B cell (primary cell): ENCODE measurements at regions not wholly inside any gene's neighbourhood (a gene's known extent, or its start where the extent isn't known, plus 50 kb on each side); places are given as distances from the start of the nearest gene placed in this dataset.

Source experiments
- ATAC-seq: fragments of 200-7000 bp; cut with Tn5 transposase; one replicate; pipeline ENCODE4 v1.10.0; 2021; ENCODE audit warnings: low read depth, mild to moderate bottlenecking, moderate number of reproducible peaks, moderate library complexity
- CTCF ChIA-PET: fragments of 350-600 bp; sonication (Branson Sonifier 250); formaldehyde crosslinking; loops from one replicate; lab custom pipeline; 2021; ENCODE audit warnings: antibody characterized with exemption, inconsistent platforms; lab: Charles Lee
- POLR2A ChIA-PET: fragments of 350-600 bp; sonication (Branson Sonifier 250); formaldehyde crosslinking; loops from one replicate; lab custom pipeline; 2021; ENCODE audit warnings: antibody characterized with exemption; lab: Charles Lee
- DNase-seq: peaks from one replicate; pipeline ENCODE4 v3.0.0; 2013
- H2AFZ ChIP-seq: 2 replicates; pipeline ENCODE4 v1.6.1; 2012; ENCODE audit warnings: mild to moderate bottlenecking, low read depth, low read length; ENCODE audit not compliant: insufficient read depth, poor library complexity, severe bottlenecking
- H3K27ac ChIP-seq, 2 donors: 1 replicate in 1 of 2; 2 replicates in 1 of 2; pipeline ENCODE4 v1.5.1; 2012 to 2013; ENCODE audit warnings: low read length in 2 of 2, mild to moderate bottlenecking in 2 of 2, moderate library complexity in 1 of 2
- H3K27me3 ChIP-seq, 4 experiments: fragments of 200-600 bp in 1 of 4; sonication (generic) in 1 of 4; replicated peaks in 1 of 4; 1 replicate in 2 of 4; 2 replicates in 2 of 4; pipeline versions ENCODE4 v1.6.1 to v1.7.0; 2013 to 2016; ENCODE audit warnings: low read length in 3 of 4, mild to moderate bottlenecking in 2 of 4, mixed read lengths in 1 of 4, moderate library complexity in 1 of 4; ENCODE audit not compliant: insufficient read depth in 4 of 4, control insufficient read depth in 3 of 4; ENCODE audit errors: control extremely low read depth in 1 of 4
- H3K36me3 ChIP-seq, 2 experiments: replicated peaks in 1 of 2; 1 replicate in 1 of 2; 2 replicates in 1 of 2; pipeline versions ENCODE4 v1.6.1 to v1.7.1; 2013; ENCODE audit warnings: low read length in 1 of 2; ENCODE audit not compliant: insufficient read depth in 2 of 2, control insufficient read depth in 1 of 2; ENCODE audit errors: control extremely low read depth in 1 of 2, extremely low read depth in 1 of 2
- H3K4me1 ChIP-seq, 2 donors: fragments of 200-600 bp in 1 of 2; sonication (generic) in 1 of 2; 1 replicate in 1 of 2; 2 replicates in 1 of 2; pipeline versions ENCODE4 v1.5.1 to v1.6.1; 2013 to 2017; ENCODE audit warnings: low read length in 2 of 2; ENCODE audit not compliant: control insufficient read depth in 2 of 2, insufficient read depth in 2 of 2
- H3K4me2 ChIP-seq: replicated peaks from 2 replicates; pipeline ENCODE3; 2012; ENCODE audit warnings: mild to moderate bottlenecking, low read depth, low read length; ENCODE audit not compliant: poor library complexity, severe bottlenecking
- H3K4me3 ChIP-seq, 5 experiments: fragments of 200-600 bp in 1 of 5; sonication (generic) in 1 of 5; 1 replicate in 3 of 5; 2 replicates in 2 of 5; pipeline versions ENCODE4 v1.5.1 to v1.7.0; 2011 to 2016; ENCODE audit warnings: low read length in 4 of 5, mild to moderate bottlenecking in 4 of 5, low read depth in 2 of 5, control low read depth in 1 of 5, moderate library complexity in 1 of 5; ENCODE audit not compliant: insufficient read depth in 1 of 5; ENCODE audit errors: control extremely low read depth in 1 of 5, extremely low read depth in 1 of 5
- H3K79me2 ChIP-seq: fragments of 200-600 bp; sonication (generic); one replicate; pipeline ENCODE4 v1.6.0; 2016; ENCODE audit warnings: low read length; ENCODE audit not compliant: control insufficient read depth, insufficient read depth
- H3K9ac ChIP-seq: fragments of 200-600 bp; sonication (generic); 2 replicates; pipeline ENCODE4 v1.6.1; 2017; ENCODE audit warnings: mild to moderate bottlenecking, low read length, moderate library complexity
- H3K9me3 ChIP-seq, 3 donors: one replicate each; pipeline versions ENCODE4 v1.6.1 to v1.7.1; 2013; ENCODE audit warnings: low read length in 2 of 3; ENCODE audit not compliant: control insufficient read depth in 2 of 3, insufficient read depth in 1 of 3; ENCODE audit errors: control extremely low read depth in 1 of 3
- H4K20me1 ChIP-seq: 2 replicates; pipeline ENCODE4 v1.6.0; 2012; ENCODE audit warnings: mild to moderate bottlenecking, low read length; ENCODE audit not compliant: insufficient read depth, control insufficient read depth, poor library complexity, severe bottlenecking
- H3K27ac Mint-ChIP-seq: one replicate; pipeline ENCODE4 v1.8.0; 2021; ENCODE audit warnings: mixed read lengths
- H3K27me3 Mint-ChIP-seq: one replicate; pipeline ENCODE4 v1.8.0; 2021; ENCODE audit warnings: mixed read lengths
- H3K4me1 Mint-ChIP-seq: one replicate; pipeline ENCODE4 v1.8.0; 2021; ENCODE audit warnings: mixed read lengths
- H3K4me3 Mint-ChIP-seq: one replicate; pipeline ENCODE4 v1.8.0; 2021; ENCODE audit warnings: mixed read lengths
- H3K9me3 Mint-ChIP-seq: one replicate; pipeline ENCODE4 v1.8.0; 2022; ENCODE audit warnings: mixed read lengths; ENCODE audit not compliant: insufficient read depth
- EZH2 ChIP-seq: IDR thresholded peaks from 2 replicates; pipeline ENCODE4 v1.6.1; 2012; ENCODE audit warnings: borderline replicate concordance, low read depth, mild to moderate bottlenecking, moderate library complexity, low read length; ENCODE audit not compliant: insufficient read depth, poor library complexity, severe bottlenecking
- WGBS: methylation state at CpG from one replicate; pipeline ENCODE4 v1.1.5; 2013; ENCODE audit warnings: missing lambda C conversion rate; ENCODE audit not compliant: insufficient coverage; 5-methylcytosine and 5-hydroxymethylcytosine counted together
- intact Hi-C: fragments of 100-400 bp; cut with micrococcal nuclease; formaldehyde crosslinking; loops from one replicate; pipeline ENCODE4 v1.10.0; 2022
- TF ChIP-seq, protein P1 (sequence below): fragments of 200-600 bp; IDR thresholded peaks from one replicate; pipeline ENCODE4 v1.8.0; 2022; ENCODE audit warnings: antibody characterized with exemption, mild to moderate bottlenecking

DNA sequence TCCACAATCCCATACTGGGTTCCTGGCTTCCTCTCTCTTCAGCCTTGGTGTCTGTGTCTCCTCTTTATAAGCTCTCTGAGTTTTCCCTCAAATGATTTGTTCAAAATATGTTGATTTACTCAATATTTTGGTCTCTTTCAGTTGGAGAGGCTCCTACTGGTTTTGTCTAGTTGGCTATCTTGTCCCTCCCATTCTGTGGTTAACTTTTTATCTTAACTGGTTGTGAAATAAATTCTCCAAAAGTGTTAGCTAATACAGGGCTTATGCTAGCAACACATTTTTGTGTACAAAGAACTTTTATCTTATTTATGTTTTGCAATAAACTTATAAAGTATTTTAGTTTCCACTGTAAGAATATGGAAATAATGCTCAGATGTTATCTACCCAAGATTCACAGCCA is 200.9 kb downstream of the AASDHPPT start:
- ChIA-PET CTCF (no interaction called here), POLR2A (no interaction called here)
- H2AFZ ChIP-seq = no peak overlapping the region
- no peak overlapping the region for H3K9ac ChIP-seq
- Mint-ChIP-seq H3K27me3 (no peaks in the 10 kb centered on the region), H3K9me3 (no peaks in the 10 kb centered on the region), H3K4me1 (no peaks in the 10 kb centered on the region), H3K27ac (no peak overlapping the region), H3K4me3 (no peak overlapping the region)
- intact Hi-C loops = no loop called here
- no peaks in the 10 kb centered on the region for H3K36me3 ChIP-seq
- no peak overlapping the region for H3K4me2 ChIP-seq
- no peak overlapping the region for H3K27ac ChIP-seq
- TF ChIP-seq EZH2 = no peak
- TF ChIP-seq, protein P1, sequence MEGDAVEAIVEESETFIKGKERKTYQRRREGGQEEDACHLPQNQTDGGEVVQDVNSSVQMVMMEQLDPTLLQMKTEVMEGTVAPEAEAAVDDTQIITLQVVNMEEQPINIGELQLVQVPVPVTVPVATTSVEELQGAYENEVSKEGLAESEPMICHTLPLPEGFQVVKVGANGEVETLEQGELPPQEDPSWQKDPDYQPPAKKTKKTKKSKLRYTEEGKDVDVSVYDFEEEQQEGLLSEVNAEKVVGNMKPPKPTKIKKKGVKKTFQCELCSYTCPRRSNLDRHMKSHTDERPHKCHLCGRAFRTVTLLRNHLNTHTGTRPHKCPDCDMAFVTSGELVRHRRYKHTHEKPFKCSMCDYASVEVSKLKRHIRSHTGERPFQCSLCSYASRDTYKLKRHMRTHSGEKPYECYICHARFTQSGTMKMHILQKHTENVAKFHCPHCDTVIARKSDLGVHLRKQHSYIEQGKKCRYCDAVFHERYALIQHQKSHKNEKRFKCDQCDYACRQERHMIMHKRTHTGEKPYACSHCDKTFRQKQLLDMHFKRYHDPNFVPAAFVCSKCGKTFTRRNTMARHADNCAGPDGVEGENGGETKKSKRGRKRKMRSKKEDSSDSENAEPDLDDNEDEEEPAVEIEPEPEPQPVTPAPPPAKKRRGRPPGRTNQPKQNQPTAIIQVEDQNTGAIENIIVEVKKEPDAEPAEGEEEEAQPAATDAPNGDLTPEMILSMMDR = no peak
- ATAC-seq (no peak), DNase-seq (no peak)
- H3K4me3 ChIP-seq = no peak overlapping the region
- no peaks in the 10 kb centered on the region for H3K27me3 ChIP-seq
- no peaks in the 10 kb centered on the region for H3K4me1 ChIP-seq
- no peaks in the 10 kb centered on the region for H4K20me1 ChIP-seq
- no peaks in the 10 kb centered on the region for H3K79me2 ChIP-seq
- H3K9me3 ChIP-seq = peaks cover 0 to 8% (median 0%) of the 10 kb centered on the region in 3 donors

DNA sequence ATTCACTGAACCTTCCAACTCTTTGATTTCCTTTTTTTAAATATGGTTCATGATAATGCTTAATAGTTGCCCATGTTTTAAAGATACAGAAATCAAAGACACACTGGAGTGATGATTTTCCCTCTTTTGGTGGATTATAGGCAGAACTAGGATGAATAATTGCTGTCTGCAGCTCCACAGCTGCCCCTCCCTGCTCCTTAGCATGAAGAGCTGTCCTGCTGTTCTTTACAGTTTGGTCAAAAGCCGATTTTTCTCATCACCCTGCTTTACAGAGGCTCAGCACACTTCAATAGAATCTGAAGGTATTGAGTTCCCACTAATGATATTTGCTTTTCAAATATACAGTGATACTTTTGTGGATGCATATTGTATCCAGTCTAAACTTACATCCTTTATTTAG is 202.6 kb downstream of the AASDHPPT start:
- Mint-ChIP-seq H3K27me3 (no peaks in the 10 kb centered on the region), H3K27ac (no peak overlapping the region), H3K9me3 (no peaks in the 10 kb centered on the region), H3K4me1 (no peaks in the 10 kb centered on the region), H3K4me3 (no peak overlapping the region)
- Histone ChIP-seq H3K9ac (no peak overlapping the region), H3K4me2 (no peak overlapping the region), H3K36me3 (no peaks in the 10 kb centered on the region), H3K9me3 (peaks cover 0 to 8% (median 0%) of the 10 kb centered on the region in 3 donors), H3K4me1 (no peaks in the 10 kb centered on the region), H3K27me3 (no peaks in the 10 kb centered on the region), H3K27ac (no peak overlapping the region), H2AFZ (no peak overlapping the region), H3K4me3 (no peak overlapping the region), H3K79me2 (no peaks in the 10 kb centered on the region), H4K20me1 (no peaks in the 10 kb centered on the region)
- TF ChIP-seq EZH2 = no peak
- TF ChIP-seq, protein P1 = no peak
- intact Hi-C loops = no loop called here
- no CpG with 5 or more reads among the region's 1 CpG for WGBS
- ATAC-seq = no peak
- ChIA-PET CTCF (no interaction called here), POLR2A (no interaction called here)
- DNase-seq = no peak
